OCI-LY7 (cell line): ENCODE measurements at regions not wholly inside any gene's neighbourhood (a gene's known extent, or its start where the extent isn't known, plus 50 kb on each side); places are given as distances from the start of the nearest gene placed in this dataset.

ENCODE experiments used
- BruUV-seq: library from RNA; stranded (reverse); fragments of 400-500 nt; replicated peaks from 2 replicates; lab custom pipeline; 2021; lab: Mats Ljungman, UMichigan
- CTCF ChIA-PET: fragments of 300-600 bp; sonication (Branson Sonifier 250); formaldehyde crosslinking; loops from one replicate; lab custom pipeline; 2022; ENCODE audit warnings: antibody characterized with exemption; ENCODE audit not compliant: unreplicated experiment; lab: Charles Lee
- POLR2A ChIA-PET: fragments of 300-600 bp; sonication (Branson Sonifier 250); formaldehyde crosslinking; loops from one replicate; lab custom pipeline; 2022; ENCODE audit warnings: antibody characterized with exemption; lab: Charles Lee
- DNase-seq: peaks from one replicate; pipeline ENCODE4 v3.0.0-alpha.2; 2015; ENCODE audit warnings: low spot score
- H2AFZ ChIP-seq: fragments of 200-600 bp; sonication (generic), shearing (Covaris generic); 2 replicates; pipeline ENCODE4 v1.6.1; 2014; ENCODE audit warnings: mild to moderate bottlenecking, antibody characterized with exemption, low read length, moderate library complexity
- H3K27ac ChIP-seq: fragments of 200-600 bp; sonication (generic); 2 replicates; pipeline ENCODE4 v1.5.1; 2014; ENCODE audit warnings: mixed run types, low read depth, mild to moderate bottlenecking, moderate library complexity, low read length, inconsistent platforms; ENCODE audit not compliant: poor library complexity, severe bottlenecking
- H3K36me3 ChIP-seq: fragments of 200-600 bp; sonication (generic); 2 replicates; pipeline ENCODE4 v1.6.1; 2014; ENCODE audit warnings: mild to moderate bottlenecking, antibody characterized with exemption, low read length, moderate library complexity, mixed read lengths; ENCODE audit not compliant: insufficient read depth
- H3K4me1 ChIP-seq: fragments of 200-600 bp; sonication (generic); 2 replicates; pipeline ENCODE4 v1.5.1; 2014; ENCODE audit warnings: mild to moderate bottlenecking, low read length; ENCODE audit not compliant: insufficient read depth, poor library complexity, severe bottlenecking
- H3K4me2 ChIP-seq: fragments of 200-600 bp; sonication (generic); 2 replicates; pipeline ENCODE4 v1.6.1; 2014; ENCODE audit warnings: mild to moderate bottlenecking, low read length
- H3K4me3 ChIP-seq: fragments of 200-600 bp; sonication (generic); 2 replicates; pipeline ENCODE4 v1.5.1; 2014; ENCODE audit warnings: mild to moderate bottlenecking, low read depth, low read length; ENCODE audit not compliant: poor library complexity, severe bottlenecking
- H3K79me2 ChIP-seq: fragments of 200-600 bp; sonication (generic); 2 replicates; pipeline ENCODE4 v1.6.1; 2016; ENCODE audit warnings: low read depth, mild to moderate bottlenecking, low read length, moderate library complexity, mixed read lengths; ENCODE audit not compliant: insufficient read depth
- H3K9me2 ChIP-seq: fragments of 200-600 bp; sonication (generic); 2 replicates; pipeline ENCODE4 v1.6.1; 2016; ENCODE audit warnings: mild to moderate bottlenecking, low read length, mixed read lengths; ENCODE audit not compliant: insufficient read depth
- H3K9me3 ChIP-seq: fragments of 200-600 bp; sonication (generic); 2 replicates; pipeline ENCODE4 v1.6.1; 2014; ENCODE audit warnings: mild to moderate bottlenecking, mixed run types, low read length, mixed read lengths
- H4K20me1 ChIP-seq: fragments of 200-600 bp; sonication (generic); 2 replicates; pipeline ENCODE4 v1.6.1; 2014; ENCODE audit warnings: mild to moderate bottlenecking, antibody characterized with exemption, low read length, moderate library complexity, mixed read lengths; ENCODE audit not compliant: insufficient read depth
- EZH2phosphoT487 ChIP-seq: fragments of 200-600 bp; sonication (generic); IDR thresholded peaks from 2 replicates; pipeline ENCODE4 v1.6.1; 2018; ENCODE audit warnings: low read depth, borderline replicate concordance, mild to moderate bottlenecking, mixed run types, antibody characterized with exemption, low read length, moderate library complexity, mixed read lengths
- intact Hi-C: fragments of 100-400 bp; cut with micrococcal nuclease; formaldehyde crosslinking; loops from one replicate; pipeline ENCODE4 v1.10.0; 2022; ENCODE audit not compliant: unreplicated experiment
- TF ChIP-seq, protein P1 (sequence below): fragments of 200-600 bp; sonication (generic); conservative IDR thresholded peaks from 2 replicates; pipeline ENCODE4 v1.5.1; 2014; ENCODE audit warnings: mild to moderate bottlenecking, antibody characterized with exemption, low read length, moderate library complexity, mixed read lengths

DNA sequence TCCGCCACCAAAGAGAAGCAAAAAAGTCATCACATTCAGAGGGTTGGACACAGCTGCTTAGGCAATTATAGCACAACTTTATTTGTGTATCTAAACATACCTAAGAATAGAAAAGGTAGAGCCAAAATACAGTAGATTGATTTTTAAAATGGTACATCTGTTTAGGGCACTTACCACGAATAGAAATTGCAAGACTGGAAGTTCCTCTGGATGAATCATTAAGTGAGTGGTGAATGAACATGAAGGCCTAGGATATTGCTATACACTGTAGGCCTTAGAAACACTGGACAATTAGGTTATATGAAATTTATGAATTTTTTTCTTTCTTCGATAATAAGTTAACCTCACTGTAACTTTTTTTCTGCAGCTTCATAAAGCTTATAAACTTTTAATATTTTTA, 687.0 kb downstream of the BCL11A start:
- CTCF ChIA-PET: no interaction called here

DNA sequence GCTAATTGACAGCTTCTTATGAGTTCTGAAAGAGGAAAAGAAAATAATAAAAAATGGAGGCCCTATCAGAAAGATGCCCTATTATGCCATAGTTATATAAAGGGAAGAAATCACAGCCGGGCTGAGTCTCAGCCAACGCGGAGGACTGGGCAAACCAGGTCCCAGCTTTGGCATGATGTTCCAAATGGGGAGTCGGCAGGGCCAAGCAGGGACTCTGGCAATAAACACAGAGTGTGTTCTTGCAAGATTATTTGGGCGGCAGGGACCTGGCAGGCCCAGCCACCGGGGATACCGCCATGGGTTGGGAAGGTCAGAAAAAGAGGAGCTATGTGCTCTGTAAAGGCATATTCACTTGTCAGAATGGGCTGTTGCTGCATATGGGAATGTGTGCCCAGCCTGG, 694.9 kb downstream of the BCL11A start:
- H3K27ac ChIP-seq: no peak overlapping the region
- H3K9me3 ChIP-seq: no peaks in the 10 kb centered on the region
- H2AFZ ChIP-seq: no peak overlapping the region
- ChIA-PET POLR2A (no interaction called here), CTCF (interaction anchor here (0.6 kb wide), 1 partner anchor 30 kb away, joined by 3 read pairs; no protein-coding TSS in a partner anchor)
- no peaks in the 10 kb centered on the region for H4K20me1 ChIP-seq
- no peaks in the 10 kb centered on the region for H3K79me2 ChIP-seq
- BruUV-seq: no TSS peak
- no peak overlapping the region for H3K4me3 ChIP-seq
- H3K4me2 ChIP-seq: no peak overlapping the region
- no peaks in the 10 kb centered on the region for H3K36me3 ChIP-seq
- intact Hi-C loops: no loop called here
- H3K4me1 ChIP-seq: no peaks in the 10 kb centered on the region
- DNase-seq: no peak
- no peak for TF ChIP-seq EZH2phosphoT487
- TF ChIP-seq, protein P1, sequence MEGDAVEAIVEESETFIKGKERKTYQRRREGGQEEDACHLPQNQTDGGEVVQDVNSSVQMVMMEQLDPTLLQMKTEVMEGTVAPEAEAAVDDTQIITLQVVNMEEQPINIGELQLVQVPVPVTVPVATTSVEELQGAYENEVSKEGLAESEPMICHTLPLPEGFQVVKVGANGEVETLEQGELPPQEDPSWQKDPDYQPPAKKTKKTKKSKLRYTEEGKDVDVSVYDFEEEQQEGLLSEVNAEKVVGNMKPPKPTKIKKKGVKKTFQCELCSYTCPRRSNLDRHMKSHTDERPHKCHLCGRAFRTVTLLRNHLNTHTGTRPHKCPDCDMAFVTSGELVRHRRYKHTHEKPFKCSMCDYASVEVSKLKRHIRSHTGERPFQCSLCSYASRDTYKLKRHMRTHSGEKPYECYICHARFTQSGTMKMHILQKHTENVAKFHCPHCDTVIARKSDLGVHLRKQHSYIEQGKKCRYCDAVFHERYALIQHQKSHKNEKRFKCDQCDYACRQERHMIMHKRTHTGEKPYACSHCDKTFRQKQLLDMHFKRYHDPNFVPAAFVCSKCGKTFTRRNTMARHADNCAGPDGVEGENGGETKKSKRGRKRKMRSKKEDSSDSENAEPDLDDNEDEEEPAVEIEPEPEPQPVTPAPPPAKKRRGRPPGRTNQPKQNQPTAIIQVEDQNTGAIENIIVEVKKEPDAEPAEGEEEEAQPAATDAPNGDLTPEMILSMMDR: no peak
- no peaks in the 10 kb centered on the region for H3K9me2 ChIP-seq

More for the DNA sequence above, 687.0 kb downstream of the BCL11A start:
- no peaks in the 10 kb centered on the region for H3K9me3 ChIP-seq
- no peak overlapping the region for H3K4me2 ChIP-seq
- TF ChIP-seq, protein P1: no peak
- TF ChIP-seq EZH2phosphoT487: no peak
- no peaks in the 10 kb centered on the region for H3K36me3 ChIP-seq
- H3K79me2 ChIP-seq: no peaks in the 10 kb centered on the region
- H3K9me2 ChIP-seq: no peaks in the 10 kb centered on the region
- H3K4me1 ChIP-seq: no peaks in the 10 kb centered on the region
- intact Hi-C loops: no loop called here
- BruUV-seq: no TSS peak
- DNase-seq: no peak
- no peaks in the 10 kb centered on the region for H4K20me1 ChIP-seq
- H3K27ac ChIP-seq: no peak overlapping the region
- H2AFZ ChIP-seq: no peak overlapping the region
- POLR2A ChIA-PET: interaction anchor here (0.6 to 1.3 kb wide), 2 partner anchors 295 to 886 kb away, joined by 3 to 4 read pairs; no protein-coding TSS in a partner anchor
- no peak overlapping the region for H3K4me3 ChIP-seq

DNA sequence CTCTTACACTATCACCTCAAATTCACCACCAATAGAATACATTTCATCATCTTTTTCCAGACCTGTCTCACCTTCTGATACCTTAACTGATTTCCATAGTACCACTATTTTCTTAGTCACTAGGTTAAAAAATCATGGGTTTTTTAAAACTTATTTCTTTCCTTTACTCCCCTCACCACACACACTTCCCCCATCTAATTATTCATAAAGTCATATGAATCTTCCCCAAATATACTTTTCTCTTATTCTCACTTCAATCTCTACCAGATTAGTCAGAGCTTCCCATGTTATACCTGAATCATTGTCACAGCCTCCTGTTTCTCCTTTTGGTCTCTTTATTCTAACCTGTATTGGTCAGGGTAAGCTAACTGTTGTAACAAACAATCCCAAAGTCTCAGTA, 696.3 kb downstream of the BCL11A start:
- no peaks in the 10 kb centered on the region for H3K9me3 ChIP-seq
- H3K4me1 ChIP-seq: no peaks in the 10 kb centered on the region
- CTCF ChIA-PET: no interaction called here
- no peak overlapping the region for H3K4me3 ChIP-seq
- H4K20me1 ChIP-seq: no peaks in the 10 kb centered on the region
- no peak overlapping the region for H3K4me2 ChIP-seq
- intact Hi-C loops: no loop called here
- no peak for DNase-seq
- no TSS peak for BruUV-seq
- no peaks in the 10 kb centered on the region for H3K79me2 ChIP-seq
- TF ChIP-seq, protein P1: no peak
- TF ChIP-seq EZH2phosphoT487: no peak
- no peak overlapping the region for H3K27ac ChIP-seq
- H2AFZ ChIP-seq: no peak overlapping the region
- POLR2A ChIA-PET: interaction anchor here (0.6 kb wide), 1 partner anchor 105 kb away, joined by 3 read pairs; no protein-coding TSS in a partner anchor
- H3K36me3 ChIP-seq: no peaks in the 10 kb centered on the region
- H3K9me2 ChIP-seq: no peaks in the 10 kb centered on the region
